Jurkat, Clone E6-1 (cell line): ENCODE measurements at regions not wholly inside any gene's neighbourhood (a gene's known extent, or its start where the extent isn't known, plus 50 kb on each side); places are given as distances from the start of the nearest gene placed in this dataset.

ENCODE experiments used
- DNase-seq: peaks from one replicate; pipeline ENCODE4 v3.0.0-alpha.2; 2011; ENCODE audit warnings: low read depth, low spot score
- H3K4me3 ChIP-seq: 2 replicates; pipeline ENCODE4 v1.5.1; 2011; ENCODE audit warnings: mild to moderate bottlenecking, low read length, control low read depth, moderate library complexity

DNA sequence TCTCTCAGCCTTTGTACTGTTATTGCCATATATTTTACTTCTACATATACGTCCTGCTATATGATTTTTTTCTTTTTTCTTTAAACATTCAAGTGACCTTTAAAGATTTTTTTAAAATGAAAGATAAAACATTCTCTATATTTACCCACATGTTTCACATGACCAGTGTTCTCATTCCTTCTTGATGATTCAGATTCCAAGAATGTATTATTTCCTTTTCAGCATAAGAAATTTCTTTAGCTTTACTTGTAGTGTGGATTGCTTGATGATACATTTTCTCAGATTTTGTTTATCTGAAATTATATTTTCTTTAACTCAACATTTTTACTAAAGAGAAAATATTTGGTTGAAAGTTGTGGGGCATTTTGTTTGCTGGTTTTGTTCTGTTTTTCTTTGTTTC is 792.1 kb downstream of the BRINP1 start:
- no peak overlapping the region for H3K4me3 ChIP-seq
- DNase-seq, result no peak

DNA sequence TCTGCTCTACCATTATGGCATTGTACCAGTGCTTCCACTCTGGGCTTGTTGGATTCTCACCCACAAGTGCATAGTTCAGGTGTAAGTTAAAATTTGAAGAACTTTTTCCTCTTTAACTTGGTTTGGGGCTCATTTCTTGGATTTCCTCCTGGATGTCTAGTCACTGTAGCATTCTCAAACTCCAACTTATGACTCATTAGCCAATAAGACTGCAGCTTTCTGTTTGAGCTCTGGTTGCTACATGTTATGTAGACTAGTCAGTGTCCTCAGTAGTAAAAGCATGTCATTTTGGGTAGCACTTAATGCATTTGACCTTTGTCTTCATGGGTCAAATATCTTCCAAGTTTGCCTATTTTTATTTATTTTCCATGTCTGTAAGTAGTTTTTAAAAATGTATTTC is 790.8 kb downstream of the BRINP1 start:
- DNase-seq, result no peak
- H3K4me3 ChIP-seq, result no peak overlapping the region

DNA sequence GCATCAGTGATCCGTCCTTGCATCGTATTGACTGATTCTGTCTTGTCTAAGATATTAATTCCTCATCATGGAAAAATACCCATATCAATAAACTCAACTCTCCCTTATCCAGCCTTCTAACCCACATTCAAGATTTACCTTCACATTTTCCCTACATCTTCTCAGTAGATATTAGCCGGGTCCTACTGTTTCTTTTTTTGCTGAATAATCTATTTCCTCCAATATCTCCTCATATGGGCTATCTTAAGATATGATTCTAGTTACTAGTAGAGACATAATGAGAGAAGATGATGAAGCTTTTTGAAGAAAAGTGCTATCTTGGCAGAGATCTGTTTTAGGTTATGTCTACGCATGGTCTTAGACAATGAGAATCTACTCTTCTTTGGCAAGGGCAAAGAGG is 785.8 kb downstream of the BRINP1 start:
- no peak for DNase-seq
- no peak overlapping the region for H3K4me3 ChIP-seq

DNA sequence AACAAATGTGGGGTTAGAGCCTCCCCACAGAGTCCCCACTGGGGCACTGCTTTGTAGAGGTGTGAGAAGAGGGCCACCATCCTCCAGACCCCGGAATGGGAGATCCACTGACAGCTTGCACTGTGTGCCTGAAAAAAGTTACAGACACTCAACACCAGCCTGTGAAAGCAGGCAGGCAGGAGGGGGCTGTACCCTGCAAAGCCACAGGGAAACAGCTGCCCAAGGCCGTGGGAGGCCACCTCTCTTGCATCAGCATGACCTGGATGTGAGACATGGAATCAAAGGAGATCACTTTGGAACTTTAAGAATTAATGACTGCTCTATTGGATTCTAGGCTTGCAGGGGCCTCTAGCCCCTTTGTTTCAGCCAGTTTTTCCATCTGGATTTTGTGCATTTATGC is 782.3 kb downstream of the BRINP1 start:
- no peak for DNase-seq
- no peak overlapping the region for H3K4me3 ChIP-seq

DNA sequence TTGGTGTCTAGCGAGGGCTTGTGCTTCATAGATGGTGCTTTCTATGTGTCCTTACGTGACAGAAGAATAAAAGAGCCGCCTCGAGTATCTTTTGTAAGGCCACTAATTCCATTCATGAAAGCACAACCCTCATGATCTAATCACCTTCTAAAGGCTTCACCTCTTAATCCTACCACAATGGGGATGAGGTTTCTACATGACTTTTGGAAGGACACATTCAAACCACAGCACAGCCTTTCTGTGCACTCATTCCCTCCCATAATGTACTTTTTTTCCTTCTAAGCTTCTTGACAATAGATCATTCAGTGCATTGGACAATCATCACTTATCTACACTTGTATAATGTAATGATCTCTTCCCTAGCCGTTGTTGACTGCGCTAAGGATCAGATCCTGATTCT is 774.8 kb downstream of the BRINP1 start:
- no peak overlapping the region for H3K4me3 ChIP-seq
- DNase-seq, result no peak

DNA sequence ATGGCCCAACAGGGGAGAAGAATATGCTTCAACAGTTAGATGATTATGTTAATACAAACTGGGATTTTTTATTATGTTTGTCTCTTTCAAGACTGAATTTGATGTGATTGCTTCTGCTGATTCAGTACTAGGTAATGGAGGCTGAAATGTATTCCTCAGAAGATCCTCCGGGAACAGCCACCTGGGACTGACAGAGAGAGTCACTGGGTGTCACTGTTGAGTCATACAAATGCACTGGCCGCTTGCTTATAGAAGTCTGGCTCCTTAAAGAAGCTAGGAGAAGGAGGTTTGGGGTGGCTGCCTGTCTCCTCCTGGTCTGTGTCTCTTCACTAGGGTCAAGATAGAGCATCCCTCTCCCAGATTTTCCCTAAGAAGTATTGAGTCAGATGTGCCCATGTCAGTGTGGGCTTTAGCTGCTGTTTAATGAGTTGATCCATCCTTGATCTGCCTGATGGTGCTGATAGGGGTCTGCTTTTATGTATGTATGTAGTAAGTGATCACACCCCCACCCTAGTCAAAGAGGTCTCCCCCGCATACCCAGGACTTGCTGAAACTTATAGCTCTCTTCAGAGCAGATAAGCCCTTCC is 773.4 kb downstream of the BRINP1 start:
- peak; percentile 4 for DNase-seq
- H3K4me3 ChIP-seq, result no peak overlapping the region

DNA sequence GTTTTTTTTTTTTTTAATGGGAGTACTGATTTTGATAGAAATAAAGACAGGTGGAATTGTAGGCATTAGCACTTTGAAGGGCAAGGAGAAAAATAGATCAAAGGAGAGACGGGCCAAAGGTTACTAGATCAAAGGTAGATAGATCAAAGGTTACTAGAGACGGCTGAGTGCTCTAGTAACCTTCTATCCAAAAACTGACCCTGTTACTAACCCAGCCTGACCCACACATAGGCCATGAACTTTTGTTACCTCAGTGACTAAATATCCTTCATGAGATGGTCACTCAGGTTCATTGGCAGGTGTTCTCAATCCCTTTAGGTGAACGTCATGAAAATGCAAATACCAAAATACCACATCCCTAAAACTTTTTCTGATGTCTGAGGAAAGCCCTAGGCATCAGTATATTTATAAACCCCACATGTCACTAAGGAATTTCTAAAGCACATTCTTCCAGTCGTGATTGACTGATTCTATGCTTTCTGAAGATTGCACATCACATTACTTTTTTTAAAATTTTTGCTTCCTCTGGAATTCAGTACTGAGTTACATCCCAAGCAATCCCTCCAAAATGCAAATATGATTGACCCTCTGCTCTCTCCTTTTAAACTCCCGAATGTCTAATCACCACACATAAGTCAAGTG is 772.7 kb downstream of the BRINP1 start:
- H3K4me3 ChIP-seq, result no peak overlapping the region
- no peak for DNase-seq

DNA sequence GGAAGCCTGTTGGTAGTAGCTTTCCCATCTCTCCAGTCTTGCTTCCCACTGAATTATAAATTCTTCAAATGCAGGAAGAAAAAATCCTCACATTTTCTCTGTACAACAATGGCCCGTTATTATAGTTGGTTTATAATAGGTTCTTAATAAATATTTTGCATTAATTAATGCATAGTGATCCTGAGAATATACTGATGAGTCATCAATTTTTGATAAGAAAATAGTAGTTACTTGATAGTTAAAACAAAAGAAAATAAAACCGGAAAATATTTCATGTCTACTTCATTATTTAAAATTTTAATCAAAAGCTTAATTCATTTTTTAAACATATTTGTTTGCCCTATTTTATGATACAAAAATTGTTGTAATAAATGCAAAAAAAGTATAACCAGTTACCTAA is 762.6 kb downstream of the BRINP1 start:
- DNase-seq, result no peak
- H3K4me3 ChIP-seq, result no peak overlapping the region

DNA sequence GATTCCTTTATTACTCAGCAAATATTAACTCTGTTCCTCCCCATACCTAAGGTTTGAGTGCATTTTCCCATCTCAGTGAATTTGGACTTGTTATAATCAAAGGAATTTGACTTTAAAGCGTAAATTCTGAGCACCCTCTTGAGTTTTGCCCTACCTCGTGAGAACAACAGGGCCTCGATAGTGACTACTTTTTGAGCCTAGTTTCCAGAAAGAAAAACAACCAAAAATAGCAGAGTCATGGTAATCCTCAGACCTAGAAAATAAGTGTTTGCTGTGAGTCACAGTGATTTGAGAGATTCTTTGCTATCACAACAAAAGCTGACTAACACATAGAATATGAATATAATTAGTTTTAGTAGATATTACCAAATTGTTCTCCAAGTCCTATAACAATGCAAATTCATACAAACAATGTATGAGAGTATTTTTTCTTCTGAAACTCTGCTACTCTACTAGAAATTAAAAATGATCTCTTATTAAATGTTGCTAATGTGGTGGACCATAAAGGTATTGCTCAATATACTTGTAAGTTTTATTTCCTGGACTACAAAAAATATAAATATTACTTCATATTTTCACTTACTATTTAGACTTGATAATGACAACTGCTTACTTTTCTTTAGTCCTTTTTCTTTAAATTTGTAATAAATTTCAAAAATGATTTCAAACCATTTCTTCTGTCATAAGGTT is 759.7 kb downstream of the BRINP1 start:
- no peak overlapping the region for H3K4me3 ChIP-seq
- no peak for DNase-seq

DNA sequence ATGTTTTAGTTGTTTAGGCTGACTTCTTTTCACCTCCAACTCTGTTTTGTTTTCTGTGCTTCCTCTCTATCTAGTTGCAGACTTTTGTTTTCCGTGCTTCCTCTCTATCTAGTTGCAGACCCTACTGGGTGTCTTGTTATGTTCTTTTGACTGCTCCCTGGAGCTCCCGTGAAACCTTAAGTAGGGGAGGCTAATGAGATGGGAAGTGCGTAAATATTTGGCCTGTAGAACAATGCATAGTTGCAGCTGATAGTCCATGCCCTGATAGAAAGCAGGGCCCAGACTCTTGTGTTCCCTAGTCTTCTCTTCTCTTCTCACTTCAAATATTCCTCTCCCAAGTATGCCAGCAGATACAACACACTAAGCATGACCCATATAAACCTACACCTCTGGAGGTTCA is 757.0 kb downstream of the BRINP1 start:
- DNase-seq, result no peak

DNA sequence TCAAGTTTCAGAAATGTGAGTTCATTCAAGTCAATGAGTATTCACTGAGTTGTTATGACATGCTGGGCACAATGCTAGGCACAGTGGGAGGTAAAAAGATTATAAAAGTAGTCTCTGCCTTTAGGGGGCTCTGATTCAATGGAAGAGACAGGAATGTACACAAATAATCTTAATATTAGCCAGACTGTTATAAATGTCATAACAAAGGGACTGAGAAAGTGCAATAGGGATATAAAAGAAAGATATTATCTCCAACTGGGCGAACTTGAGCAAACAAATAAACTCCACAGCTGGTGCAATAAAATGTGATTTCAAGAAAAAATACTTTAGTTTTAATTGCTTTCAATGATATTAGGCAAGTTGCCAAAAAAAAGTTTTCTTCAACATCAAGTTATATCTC is 755.2 kb downstream of the BRINP1 start:
- DNase-seq, result no peak
- no peak overlapping the region for H3K4me3 ChIP-seq

More for the DNA sequence above, 757.0 kb downstream of the BRINP1 start:
- H3K4me3 ChIP-seq, result no peak overlapping the region

DNA sequence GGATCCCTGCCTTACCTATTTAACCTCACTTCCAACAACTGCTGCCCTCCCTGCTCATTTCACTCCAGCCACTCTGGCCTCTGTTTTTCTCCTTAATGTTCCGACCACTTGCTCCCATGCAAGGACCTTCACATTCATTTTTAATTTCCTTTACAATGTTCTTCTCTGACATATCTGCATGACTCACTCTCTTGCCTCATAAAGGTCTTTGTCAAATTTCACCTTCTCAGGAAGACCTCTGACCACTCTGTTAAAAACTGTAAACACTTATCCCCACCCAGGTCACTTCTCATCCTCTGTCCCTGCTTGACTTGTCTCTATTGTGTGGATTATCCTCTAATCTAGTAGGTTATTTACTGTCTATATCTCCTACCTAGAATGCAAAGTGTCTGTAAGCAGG is 751.2 kb downstream of the BRINP1 start:
- H3K4me3 ChIP-seq, result no peak overlapping the region
- DNase-seq, result no peak

DNA sequence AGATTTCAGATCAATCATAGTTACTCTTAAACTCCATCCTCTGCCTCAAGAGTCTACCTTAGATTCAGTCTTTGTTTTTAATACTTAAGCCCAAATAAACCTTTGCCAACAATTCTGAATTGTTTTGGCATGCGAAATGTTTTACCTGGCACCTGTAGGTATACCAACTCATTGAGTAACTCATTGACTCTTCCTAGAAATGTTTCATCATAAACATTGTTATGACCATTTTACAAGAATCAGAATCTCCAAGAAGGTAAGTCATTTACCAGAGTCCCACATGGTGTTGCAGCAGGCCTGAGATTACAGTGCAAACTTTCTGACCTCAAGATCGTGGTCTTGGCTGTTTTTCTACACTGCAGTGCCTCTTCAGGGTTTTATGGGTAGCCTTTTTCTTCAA is 750.4 kb downstream of the BRINP1 start:
- H3K4me3 ChIP-seq, result no peak overlapping the region
- DNase-seq, result no peak

DNA sequence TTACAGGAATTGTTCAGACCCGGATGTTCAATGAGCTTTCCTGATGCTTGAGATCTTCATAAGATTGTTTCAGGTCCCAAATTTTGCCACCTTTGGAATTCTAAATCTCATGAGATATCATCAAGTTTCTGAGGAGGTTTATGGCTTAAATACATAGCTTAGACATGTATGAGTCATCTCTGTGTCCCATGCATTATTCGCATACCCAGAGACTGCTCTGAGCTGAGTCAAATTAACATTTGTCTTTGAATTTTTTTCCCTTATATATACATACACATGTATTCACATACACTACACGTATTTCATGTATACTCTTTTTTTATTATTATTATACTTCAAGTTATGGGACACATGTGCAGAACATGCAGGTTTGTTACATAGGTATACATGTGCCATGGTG is 744.6 kb downstream of the BRINP1 start:
- DNase-seq, result no peak
- no peak overlapping the region for H3K4me3 ChIP-seq

DNA sequence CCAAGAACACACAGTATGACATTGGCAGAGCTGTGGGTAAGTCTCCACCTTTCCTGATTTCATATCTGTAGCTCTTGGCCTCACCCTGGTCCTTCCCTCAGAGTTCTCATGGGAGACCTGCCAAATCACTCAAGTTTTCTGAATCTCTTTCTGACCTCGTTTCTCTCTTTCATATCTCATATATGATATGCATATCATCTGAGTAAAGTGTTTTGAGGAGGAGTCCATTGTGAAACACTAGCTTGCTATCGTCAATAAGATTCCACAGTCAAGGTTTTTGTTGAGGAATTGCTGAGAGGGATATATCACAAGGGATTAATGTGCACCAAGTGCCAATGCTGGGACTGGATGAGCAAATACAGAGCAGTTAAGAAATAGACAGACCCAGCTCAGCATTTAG is 739.2 kb downstream of the BRINP1 start:
- DNase-seq, result no peak
- no peak overlapping the region for H3K4me3 ChIP-seq

DNA sequence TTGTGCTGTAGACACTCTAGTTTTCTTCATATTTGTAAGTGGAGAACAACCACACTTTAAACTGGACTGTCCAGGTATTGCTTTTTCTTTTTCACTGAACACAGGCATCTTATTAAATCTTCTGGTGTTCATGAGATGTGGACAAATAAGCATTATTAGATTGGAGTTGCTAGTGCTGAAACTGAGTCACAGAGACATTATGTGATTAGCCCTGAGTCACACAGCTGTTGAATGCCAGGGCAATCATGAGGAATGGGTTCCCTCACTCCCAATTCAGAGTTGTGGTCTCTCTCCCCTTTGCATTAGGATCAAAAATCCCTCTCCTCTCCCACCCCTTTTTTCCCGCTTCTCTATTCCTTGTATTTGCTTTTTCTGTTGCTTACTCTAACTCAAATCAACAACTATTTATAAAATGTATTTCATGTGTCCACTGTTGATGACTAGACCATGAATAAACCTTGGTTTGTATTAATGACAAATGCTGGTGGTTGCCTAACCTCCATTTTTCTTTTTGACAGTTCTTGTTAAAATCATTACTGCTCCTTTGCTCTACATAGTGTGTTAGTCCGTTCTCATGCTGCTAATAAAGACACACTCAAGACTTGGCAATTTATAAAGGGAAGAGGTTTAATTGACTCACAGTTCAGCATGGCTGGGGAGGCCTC is 738.2 kb downstream of the BRINP1 start:
- DNase-seq, result no peak
- H3K4me3 ChIP-seq, result no peak overlapping the region

DNA sequence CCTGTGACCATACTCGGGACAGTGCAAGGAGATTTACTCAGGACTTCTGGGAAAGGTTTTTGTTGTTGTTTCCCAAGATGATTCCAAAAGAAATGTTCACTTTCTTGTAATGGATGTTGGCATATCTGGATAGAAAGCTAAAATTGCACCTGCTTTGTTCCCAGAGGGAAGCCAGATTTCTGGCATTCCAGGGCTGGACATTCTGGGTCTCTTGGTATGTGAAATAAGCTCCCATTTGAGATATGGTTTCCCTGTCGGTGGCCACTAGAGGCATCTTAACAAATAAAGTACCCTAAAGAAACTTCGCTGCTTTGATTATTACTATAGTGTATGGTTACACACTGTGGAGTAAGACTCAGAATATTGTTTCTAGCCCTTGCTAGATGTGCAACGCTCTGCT is 737.3 kb downstream of the BRINP1 start:
- DNase-seq, result no peak
- H3K4me3 ChIP-seq, result no peak overlapping the region

DNA sequence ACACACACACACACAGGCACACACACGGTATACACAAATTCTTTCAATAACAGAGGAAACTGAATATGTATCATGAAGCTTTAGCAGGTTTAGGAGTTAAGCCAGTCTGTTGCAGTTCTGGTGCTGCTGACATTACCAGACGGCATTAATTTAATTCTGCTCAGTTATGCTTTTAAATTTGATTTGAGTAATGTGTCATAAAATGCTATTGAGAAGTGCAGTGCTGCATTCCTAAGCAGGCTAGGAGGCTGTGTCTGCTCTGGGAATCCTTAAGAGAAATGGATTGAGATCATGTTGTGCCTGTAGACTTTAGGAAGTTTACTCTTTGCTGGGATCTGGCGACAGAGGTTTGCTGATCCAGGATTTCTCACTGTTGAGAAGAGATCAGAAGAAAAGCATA is 733.8 kb downstream of the BRINP1 start:
- H3K4me3 ChIP-seq, result no peak overlapping the region
- DNase-seq, result no peak

DNA sequence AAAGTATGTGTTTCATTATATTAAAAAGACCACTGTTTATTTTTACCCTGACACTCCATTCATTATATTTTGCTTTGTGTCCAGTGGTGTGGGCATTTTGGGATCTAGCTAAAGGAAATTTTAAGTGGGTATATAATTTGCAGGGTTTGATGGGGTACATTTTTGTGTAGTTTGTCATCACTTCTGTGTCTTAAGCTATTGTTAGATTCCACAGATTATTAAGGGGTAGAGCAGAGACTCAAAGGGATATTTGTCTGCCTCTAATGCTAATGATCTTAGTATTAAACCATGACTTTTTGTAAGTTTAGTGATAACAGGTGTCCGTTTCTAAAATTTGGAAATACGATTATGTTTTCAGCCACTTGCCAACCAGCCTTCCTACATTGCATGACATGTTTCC is 731.6 kb downstream of the BRINP1 start:
- no peak for DNase-seq

DNA sequence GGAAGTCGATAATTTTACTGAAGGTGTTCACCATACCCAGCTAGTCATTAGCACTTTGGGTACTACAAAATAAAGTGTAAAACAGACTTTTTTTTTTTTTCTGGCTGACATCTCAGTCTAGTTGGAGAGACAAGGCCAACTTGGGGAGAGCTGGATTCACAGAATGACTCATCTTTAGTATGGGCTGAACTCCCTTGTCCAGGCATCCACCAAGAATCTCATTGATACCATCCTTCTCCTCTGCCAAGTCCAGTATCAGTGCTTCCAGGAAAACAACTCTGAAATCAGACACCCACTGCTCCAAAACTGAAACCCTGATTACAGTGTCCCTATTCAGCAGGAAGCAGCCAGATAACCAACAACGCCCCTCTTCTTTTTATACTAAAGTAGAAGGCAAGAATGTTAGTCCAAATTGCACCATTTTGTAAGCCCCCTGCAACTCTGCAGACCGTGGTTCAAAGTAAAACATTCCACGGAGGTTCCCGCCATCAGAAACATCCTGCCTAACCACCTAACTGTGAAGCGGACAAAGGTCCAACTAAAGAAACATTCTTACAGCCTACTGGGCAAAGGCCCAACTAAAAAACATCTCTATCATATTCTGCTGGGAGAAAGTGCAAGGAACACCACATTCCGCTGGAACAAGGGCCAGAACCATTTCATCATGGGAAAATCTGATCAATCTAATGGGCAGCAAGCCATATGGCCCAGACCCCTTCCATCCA is 728.2 kb downstream of the BRINP1 start:
- H3K4me3 ChIP-seq, result no peak overlapping the region

More for the DNA sequence above, 731.6 kb downstream of the BRINP1 start:
- no peak overlapping the region for H3K4me3 ChIP-seq

More for the DNA sequence above, 728.2 kb downstream of the BRINP1 start:
- no peak for DNase-seq
